IMR-90 (cell line): ENCODE measurements at regions not wholly inside any gene's neighbourhood (a gene's known extent, or its start where the extent isn't known, plus 50 kb on each side); places are given as distances from the start of the nearest gene placed in this dataset.

Experiments
- BHLHE40 ChIP-seq: fragments of 150-350 bp; IDR thresholded peaks from 2 replicates; pipeline ENCODE4 v1.6.1; 2016; ENCODE audit warnings: mild to moderate bottlenecking, low read depth, low read length
- CEBPB ChIP-seq: IDR thresholded peaks from 2 replicates; pipeline ENCODE4 v1.6.1; 2012; ENCODE audit warnings: low read depth, low read length, improper control_type of control experiment
- ELK1 ChIP-seq: fragments of 150-350 bp; IDR thresholded peaks from 2 replicates; pipeline ENCODE4 v1.6.1; 2016; ENCODE audit warnings: low read depth, mild to moderate bottlenecking, low read length, moderate library complexity, borderline replicate concordance
- MAFK ChIP-seq: IDR thresholded peaks from 2 replicates; pipeline ENCODE4 v1.6.1; 2012; ENCODE audit warnings: low read depth, low read length, improper control_type of control experiment
- MAZ ChIP-seq: IDR thresholded peaks from 2 replicates; pipeline ENCODE4 v1.6.1; 2012; ENCODE audit warnings: low read depth, mild to moderate bottlenecking, low read length, improper control_type of control experiment, moderate library complexity, borderline replicate concordance
- POLR2A ChIP-seq: IDR thresholded peaks from 2 replicates; pipeline ENCODE4 v1.6.1; 2012; ENCODE audit warnings: mild to moderate bottlenecking, low read depth, low read length
- RAD21 ChIP-seq: IDR thresholded peaks from 2 replicates; pipeline ENCODE4 v1.6.1; 2012; ENCODE audit warnings: low read length, improper control_type of control experiment
- RCOR1 ChIP-seq: IDR thresholded peaks from 2 replicates; pipeline ENCODE4 v1.6.1; 2012; ENCODE audit warnings: mild to moderate bottlenecking, low read length, improper control_type of control experiment; ENCODE audit not compliant: insufficient replicate concordance
- SMC3 ChIP-seq: fragments of 150-350 bp; IDR thresholded peaks from 2 replicates; pipeline ENCODE4 v1.6.1; 2016; ENCODE audit warnings: low read depth, mild to moderate bottlenecking, antibody characterized with exemption, low read length, moderate library complexity
- TF ChIP-seq, protein P1 (sequence below): conservative IDR thresholded peaks from 2 replicates; pipeline ENCODE4 v1.5.1; 2012; ENCODE audit warnings: mild to moderate bottlenecking, low read depth, low read length, improper control_type of control experiment
- TF ChIP-seq, protein P2 (sequence below): fragments of 150-350 bp; IDR thresholded peaks from 2 replicates; pipeline ENCODE4 v1.6.1; 2017; ENCODE audit warnings: mild to moderate bottlenecking, antibody characterized with exemption, low read length, low read depth

DNA sequence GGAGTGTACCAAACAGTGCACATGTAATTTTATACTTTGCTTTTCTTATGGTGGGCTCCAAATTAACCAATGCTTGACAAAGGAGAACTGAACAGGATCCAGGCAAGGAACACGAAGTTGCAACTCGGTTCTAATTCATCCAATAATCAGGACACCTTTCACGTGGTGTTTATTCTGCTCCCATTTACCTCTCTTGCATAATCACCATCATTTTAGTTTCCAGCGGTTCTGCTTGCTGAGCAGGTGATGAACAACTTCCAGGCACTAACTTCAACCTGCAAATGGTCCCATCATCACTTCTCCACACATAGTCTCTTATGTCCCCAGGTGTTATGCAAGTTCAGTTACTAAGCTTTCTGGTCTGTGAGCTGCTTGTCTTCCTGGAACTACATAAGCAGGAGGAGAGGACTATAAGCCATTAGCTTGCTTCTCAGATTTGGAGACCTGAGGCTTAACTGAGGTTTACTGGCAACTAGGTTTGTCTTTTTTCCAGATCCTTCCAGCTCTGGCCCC, 326.8 kb upstream of the SLC30A5 start:
- TF ChIP-seq, protein P1, sequence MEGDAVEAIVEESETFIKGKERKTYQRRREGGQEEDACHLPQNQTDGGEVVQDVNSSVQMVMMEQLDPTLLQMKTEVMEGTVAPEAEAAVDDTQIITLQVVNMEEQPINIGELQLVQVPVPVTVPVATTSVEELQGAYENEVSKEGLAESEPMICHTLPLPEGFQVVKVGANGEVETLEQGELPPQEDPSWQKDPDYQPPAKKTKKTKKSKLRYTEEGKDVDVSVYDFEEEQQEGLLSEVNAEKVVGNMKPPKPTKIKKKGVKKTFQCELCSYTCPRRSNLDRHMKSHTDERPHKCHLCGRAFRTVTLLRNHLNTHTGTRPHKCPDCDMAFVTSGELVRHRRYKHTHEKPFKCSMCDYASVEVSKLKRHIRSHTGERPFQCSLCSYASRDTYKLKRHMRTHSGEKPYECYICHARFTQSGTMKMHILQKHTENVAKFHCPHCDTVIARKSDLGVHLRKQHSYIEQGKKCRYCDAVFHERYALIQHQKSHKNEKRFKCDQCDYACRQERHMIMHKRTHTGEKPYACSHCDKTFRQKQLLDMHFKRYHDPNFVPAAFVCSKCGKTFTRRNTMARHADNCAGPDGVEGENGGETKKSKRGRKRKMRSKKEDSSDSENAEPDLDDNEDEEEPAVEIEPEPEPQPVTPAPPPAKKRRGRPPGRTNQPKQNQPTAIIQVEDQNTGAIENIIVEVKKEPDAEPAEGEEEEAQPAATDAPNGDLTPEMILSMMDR, result no peak
- TF ChIP-seq RCOR1 (no peak), POLR2A (no peak), ELK1 (no peak), BHLHE40 (no peak), CEBPB (no peak), MAZ (no peak), MAFK (no peak), RAD21 (no peak), SMC3 (no peak)
- TF ChIP-seq, protein P2, sequence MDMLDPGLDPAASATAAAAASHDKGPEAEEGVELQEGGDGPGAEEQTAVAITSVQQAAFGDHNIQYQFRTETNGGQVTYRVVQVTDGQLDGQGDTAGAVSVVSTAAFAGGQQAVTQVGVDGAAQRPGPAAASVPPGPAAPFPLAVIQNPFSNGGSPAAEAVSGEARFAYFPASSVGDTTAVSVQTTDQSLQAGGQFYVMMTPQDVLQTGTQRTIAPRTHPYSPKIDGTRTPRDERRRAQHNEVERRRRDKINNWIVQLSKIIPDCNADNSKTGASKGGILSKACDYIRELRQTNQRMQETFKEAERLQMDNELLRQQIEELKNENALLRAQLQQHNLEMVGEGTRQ, result no peak
